ENCODE measurements at regions not wholly inside any gene's neighbourhood (a gene's known extent, or its start where the extent isn't known, plus 50 kb on each side); places are given as distances from the start of the nearest gene placed in this dataset.

GRCh38 chr18:45335282-45336043 is 279.8 kb upstream of the SLC14A2 start:
- no peaks in the 10 kb centered on the region for H3K9me3 ChIP-seq

GRCh38 chr18:45336448-45336847 is 278.8 kb upstream of the SLC14A2 start:
- 81% methylated on average over 1 of the region's 1 CpG; no CpG with 5 or more reads in 1 of the 2 donors for WGBS, 2 donors (ENCODE audit: low coverage in 1 of 2)
- in situ Hi-C loops (cut with MboI; ENCODE audit: low pct_ligation_motif_present in 1 of 4, low pct_unique_long_range_greater_than_20kb in 1 of 4, low sequenced_read_pairs in 3 of 4), result no loop called here

More at GRCh38 chr18:45335282-45336043, 279.8 kb upstream of the SLC14A2 start:
- TF ChIP-seq CTCF (IDR thresholded peaks at IDR 0.05) (no peak), POLR2A (IDR thresholded peaks at IDR 0.05) (no peak), EP300 (IDR thresholded peaks at IDR 0.05; ENCODE audit: low read depth) (no peak), POLR2AphosphoS5 (IDR thresholded peaks at IDR 0.05) (no peak)
- in situ Hi-C loops (cut with MboI; ENCODE audit: low pct_ligation_motif_present in 1 of 4, low pct_unique_long_range_greater_than_20kb in 1 of 4, low sequenced_read_pairs in 3 of 4) (no loop called here), intact Hi-C loops (cut with DNase I; ENCODE audit: low total_unique reads) (no loop called here)
- H3K36me3 ChIP-seq, result no peaks in the 10 kb centered on the region
- 67 to 72% methylated on average over 3 to 4 of the region's 4 CpGs for WGBS, 2 donors (ENCODE audit: low coverage in 1 of 2)
- H3K4me3 ChIP-seq, result no peak overlapping the region
- DNase-seq, result no peak
- H3K4me1 ChIP-seq, result peaks cover 0 to 6% (median 0%) of the 10 kb centered on the region in 4 donors
- no peak overlapping the region for H3K27ac ChIP-seq
- H3K27me3 ChIP-seq, result no peaks in the 10 kb centered on the region

GRCh38 chr18:45337477-45337876 is 277.8 kb upstream of the SLC14A2 start:
- H3K4me3 ChIP-seq, result no peak overlapping the region
- intact Hi-C loops (cut with DNase I; ENCODE audit: low total_unique reads) (no loop called here), in situ Hi-C loops (cut with MboI; ENCODE audit: low pct_ligation_motif_present in 1 of 4, low pct_unique_long_range_greater_than_20kb in 1 of 4, low sequenced_read_pairs in 3 of 4) (no loop called here)
- WGBS, 2 donors (ENCODE audit: low coverage in 1 of 2), result 73 to 86% methylated on average over 1 of the region's 1 CpG
- no peaks in the 10 kb centered on the region for H3K27me3 ChIP-seq
- TF ChIP-seq POLR2A (IDR thresholded peaks at IDR 0.05) (no peak), POLR2AphosphoS5 (IDR thresholded peaks at IDR 0.05) (no peak), EP300 (IDR thresholded peaks at IDR 0.05; ENCODE audit: low read depth) (no peak), CTCF (IDR thresholded peaks at IDR 0.05) (no peak)
- no peak overlapping the region for H3K27ac ChIP-seq
- H3K36me3 ChIP-seq, result no peaks in the 10 kb centered on the region
- H3K4me1 ChIP-seq, result peaks cover 0 to 6% (median 0%) of the 10 kb centered on the region in 4 donors
- no peak for DNase-seq
- H3K9me3 ChIP-seq, result no peaks in the 10 kb centered on the region

More at GRCh38 chr18:45336448-45336847, 278.8 kb upstream of the SLC14A2 start:
- Histone ChIP-seq H3K9me3 (no peaks in the 10 kb centered on the region), H3K4me1 (peaks cover 0 to 6% (median 0%) of the 10 kb centered on the region in 4 donors), H3K27ac (no peak overlapping the region), H3K36me3 (no peaks in the 10 kb centered on the region), H3K4me3 (no peak overlapping the region), H3K27me3 (no peaks in the 10 kb centered on the region)
- intact Hi-C loops (cut with DNase I; ENCODE audit: low total_unique reads), result no loop called here
- TF ChIP-seq EP300 (IDR thresholded peaks at IDR 0.05; ENCODE audit: low read depth), result no peak
- TF ChIP-seq POLR2AphosphoS5 (IDR thresholded peaks at IDR 0.05), result no peak
- TF ChIP-seq POLR2A (IDR thresholded peaks at IDR 0.05), result no peak
- DNase-seq, result no peak

GRCh38 chr18:45339810-45340550 is 275.3 kb upstream of the SLC14A2 start:
- DNase-seq, result no peak
- H3K4me3 ChIP-seq, result no peak overlapping the region
- peaks cover 0 to 6% (median 0%) of the 10 kb centered on the region in 4 donors for H3K4me1 ChIP-seq
- 68 to 87% methylated on average over 4 of the region's 4 CpGs for WGBS, 2 donors (ENCODE audit: low coverage in 1 of 2)
- no peaks in the 10 kb centered on the region for H3K9me3 ChIP-seq
- H3K27me3 ChIP-seq, result no peaks in the 10 kb centered on the region
- no peak overlapping the region for H3K27ac ChIP-seq
- H3K36me3 ChIP-seq, result no peaks in the 10 kb centered on the region
- in situ Hi-C loops (cut with MboI; ENCODE audit: low pct_ligation_motif_present in 1 of 4, low pct_unique_long_range_greater_than_20kb in 1 of 4, low sequenced_read_pairs in 3 of 4), result no loop called here
- intact Hi-C loops (cut with DNase I; ENCODE audit: low total_unique reads), result no loop called here
- TF ChIP-seq CTCF (IDR thresholded peaks at IDR 0.05) (no peak), POLR2A (IDR thresholded peaks at IDR 0.05) (no peak), EP300 (IDR thresholded peaks at IDR 0.05; ENCODE audit: low read depth) (no peak), POLR2AphosphoS5 (IDR thresholded peaks at IDR 0.05) (no peak)

Measured in transverse colon (tissue), 4 donors.